MM.1S (cell line): ENCODE measurements at regions not wholly inside any gene's neighbourhood (a gene's known extent, or its start where the extent isn't known, plus 50 kb on each side); places are given as distances from the start of the nearest gene placed in this dataset.

Experiments
- CTCF ChIP-seq: fragments of 300-600 bp; sonication (generic); IDR thresholded peaks from 2 replicates; pipeline ENCODE4 v1.5.1; 2016; ENCODE audit warnings: antibody characterized with exemption, low read length, mixed read lengths
- EZH2 ChIP-seq: fragments of 300-600 bp; sonication (generic); optimal IDR thresholded peaks from 2 replicates; pipeline ENCODE3; 2017; ENCODE audit warnings: low read depth, mild to moderate bottlenecking, antibody characterized with exemption, low read length, mixed read lengths

- TF ChIP-seq CTCF = no peak
- no peak for TF ChIP-seq EZH2
Measured at GRCh38 chr5:167488371-167488770, 803.1 kb upstream of the WWC1 start.
